Parathyroid adenoma (tissue), 2 donors: ENCODE measurements at regions not wholly inside any gene's neighbourhood (a gene's known extent, or its start where the extent isn't known, plus 50 kb on each side); places are given as distances from the start of the nearest gene placed in this dataset.

Experiments used
- H2AFZ ChIP-seq: fragments of 300-600 bp; sonication (generic); one replicate; pipeline ENCODE4 v1.7.0; 2017; ENCODE audit warnings: antibody characterized with exemption, mild to moderate bottlenecking
- H3K27ac ChIP-seq: fragments of 300-600 bp; sonication (generic); one replicate; pipeline ENCODE4 v1.7.0; 2017
- H3K27me3 ChIP-seq: fragments of 300-600 bp; sonication (generic); one replicate; pipeline ENCODE4 v1.7.0; 2017; ENCODE audit warnings: low read length; ENCODE audit not compliant: control insufficient read depth, insufficient read depth
- H3K36me3 ChIP-seq: fragments of 300-600 bp; sonication (generic); one replicate; pipeline ENCODE4 v1.7.0; 2017; ENCODE audit warnings: low read length; ENCODE audit not compliant: control insufficient read depth, insufficient read depth
- H3K4me1 ChIP-seq: fragments of 300-600 bp; sonication (generic); one replicate; pipeline ENCODE4 v1.7.0; 2017; ENCODE audit warnings: control low read depth
- H3K4me2 ChIP-seq: fragments of 300-600 bp; sonication (generic); one replicate; pipeline ENCODE4 v1.7.0; 2017; ENCODE audit warnings: low read length
- H3K4me3 ChIP-seq: fragments of 300-600 bp; sonication (generic); one replicate; pipeline ENCODE4 v1.7.0; 2017; ENCODE audit warnings: low read depth, low read length
- H3K79me2 ChIP-seq: fragments of 300-600 bp; sonication (generic); one replicate; pipeline ENCODE4 v1.7.0; 2017; ENCODE audit warnings: control low read depth
- H3K9ac ChIP-seq: fragments of 300-600 bp; sonication (generic); one replicate; pipeline ENCODE4 v1.7.0; 2017; ENCODE audit warnings: mild to moderate bottlenecking
- H3K9me3 ChIP-seq: fragments of 300-600 bp; sonication (generic); one replicate; pipeline ENCODE4 v1.7.0; 2017; ENCODE audit warnings: low read length; ENCODE audit not compliant: control insufficient read depth
- CTCF ChIP-seq: fragments of 300-600 bp; sonication (generic); IDR thresholded peaks from one replicate; pipeline ENCODE4 v1.7.0; 2017; ENCODE audit warnings: antibody characterized with exemption, mild to moderate bottlenecking
- donor health status: primary hyperparathyroidism.

- no peak overlapping the region for H3K4me3 ChIP-seq
These were observed 186.4 kb upstream of the DPYD start for GRCh38 chr1:98107256-98107655.

GRCh38 chr1:98104289-98104688 lies 183.5 kb upstream of the DPYD start:
- no peak overlapping the region for H2AFZ ChIP-seq
- no peak overlapping the region for H3K27ac ChIP-seq
- H3K4me1 ChIP-seq: no peaks in the 10 kb centered on the region
- no peaks in the 10 kb centered on the region for H3K36me3 ChIP-seq
- no peak overlapping the region for H3K4me3 ChIP-seq
- no peaks in the 10 kb centered on the region for H3K9me3 ChIP-seq
- TF ChIP-seq CTCF: no peak
- no peak overlapping the region for H3K9ac ChIP-seq
- no peak overlapping the region for H3K4me2 ChIP-seq
- H3K27me3 ChIP-seq: no peaks in the 10 kb centered on the region
- H3K79me2 ChIP-seq: no peaks in the 10 kb centered on the region

More at GRCh38 chr1:98107256-98107655, 186.4 kb upstream of the DPYD start:
- Histone ChIP-seq H3K79me2 (no peaks in the 10 kb centered on the region), H3K4me2 (no peak overlapping the region), H2AFZ (no peak overlapping the region), H3K27ac (no peak overlapping the region), H3K4me1 (no peaks in the 10 kb centered on the region), H3K27me3 (no peaks in the 10 kb centered on the region), H3K36me3 (no peaks in the 10 kb centered on the region), H3K9ac (no peak overlapping the region), H3K9me3 (no peaks in the 10 kb centered on the region)
- TF ChIP-seq CTCF: no peak

- no peak overlapping the region for H3K4me2 ChIP-seq
- no peak overlapping the region for H3K4me3 ChIP-seq
- no peak overlapping the region for H3K9ac ChIP-seq
- no peaks in the 10 kb centered on the region for H3K27me3 ChIP-seq
- H3K36me3 ChIP-seq: no peaks in the 10 kb centered on the region
- TF ChIP-seq CTCF: no peak
- no peaks in the 10 kb centered on the region for H3K4me1 ChIP-seq
- no peak overlapping the region for H2AFZ ChIP-seq
- no peaks in the 10 kb centered on the region for H3K9me3 ChIP-seq
- no peak overlapping the region for H3K27ac ChIP-seq
- H3K79me2 ChIP-seq: no peaks in the 10 kb centered on the region
These were observed 182.9 kb upstream of the DPYD start for GRCh38 chr1:98103617-98104285.

- Histone ChIP-seq H3K4me3 (no peak overlapping the region), H3K4me1 (no peaks in the 10 kb centered on the region), H3K9me3 (no peaks in the 10 kb centered on the region), H3K9ac (no peak overlapping the region), H3K4me2 (no peak overlapping the region), H3K27ac (no peak overlapping the region), H3K36me3 (no peaks in the 10 kb centered on the region), H2AFZ (no peak overlapping the region), H3K27me3 (no peaks in the 10 kb centered on the region), H3K79me2 (no peaks in the 10 kb centered on the region)
- no peak for TF ChIP-seq CTCF
These were observed 181.7 kb upstream of the DPYD start for GRCh38 chr1:98102345-98103030.

GRCh38 chr1:98101364-98101763 lies 180.5 kb upstream of the DPYD start:
- Histone ChIP-seq H3K79me2 (no peaks in the 10 kb centered on the region), H3K27ac (no peak overlapping the region), H3K4me3 (no peak overlapping the region), H3K4me2 (no peak overlapping the region), H3K4me1 (no peaks in the 10 kb centered on the region), H3K27me3 (no peaks in the 10 kb centered on the region), H2AFZ (no peak overlapping the region), H3K9ac (no peak overlapping the region), H3K36me3 (no peaks in the 10 kb centered on the region), H3K9me3 (no peaks in the 10 kb centered on the region)
- TF ChIP-seq CTCF: no peak
